ENCODE measurements at regions not wholly inside any gene's neighbourhood (a gene's known extent, or its start where the extent isn't known, plus 50 kb on each side); places are given as distances from the start of the nearest gene placed in this dataset.

- TF ChIP-seq ATF2 (IDR thresholded peaks at IDR 0.05; ENCODE audit: low read length): no peak
- TF ChIP-seq POLR2AphosphoS5 (IDR thresholded peaks at IDR 0.05; ENCODE audit: low read depth, low read length): no peak
- no peak for TF ChIP-seq FOSL1 (IDR thresholded peaks at IDR 0.05; ENCODE audit: insufficient read depth, low read depth, low read length)
- TF ChIP-seq MAX (IDR thresholded peaks at IDR 0.05): no peak
- no peak for TF ChIP-seq EZH2 (IDR thresholded peaks at IDR 0.05; ENCODE audit: low read depth, low read length, severe bottlenecking)
- no peak for TF ChIP-seq ZNF274 (IDR thresholded peaks at IDR 0.05; ENCODE audit: borderline replicate concordance, extremely low read depth, low read length)
- no peak for TF ChIP-seq SIN3A (conservative IDR thresholded peaks at IDR 0.05 in 1 of 2, IDR thresholded peaks at IDR 0.05 in 1 of 2; ENCODE audit: low read depth in 1 of 2, low read length in 2 of 2)
- no peak for TF ChIP-seq RNF2 (IDR thresholded peaks at IDR 0.05; ENCODE audit: borderline replicate concordance, low read depth, low read length, missing control alignments, poor library complexity, severe bottlenecking)
- TF ChIP-seq GABPA (IDR thresholded peaks at IDR 0.05; ENCODE audit: borderline replicate concordance, insufficient read depth, low read length): no peak
Measured at GRCh38 chr15:79657722-79658121, 225.6 kb downstream of the MINAR1 start.

Measured in H1 (cell line).